Renal cortical epithelial cell (primary cell): ENCODE measurements at regions not wholly inside any gene's neighbourhood (a gene's known extent, or its start where the extent isn't known, plus 50 kb on each side); places are given as distances from the start of the nearest gene placed in this dataset.

Experiments used
- DNase-seq: peaks from one replicate; pipeline ENCODE4 v3.0.0-alpha.2; 2011; ENCODE audit warnings: low read depth

GRCh38 chr6:99073223-99073622 lies 125.5 kb upstream of the FBXL4 start:
- no peak for DNase-seq

- DNase-seq = no peak
Measured at GRCh38 chr6:99066044-99066443, 118.3 kb upstream of the FBXL4 start.

GRCh38 chr6:99064834-99065233 lies 117.1 kb upstream of the FBXL4 start:
- no peak for DNase-seq

GRCh38 chr6:99036672-99037071 lies 88.9 kb upstream of the FBXL4 start:
- no peak for DNase-seq

GRCh38 chr6:99032396-99032795 lies 84.7 kb upstream of the FBXL4 start:
- no peak for DNase-seq

GRCh38 chr6:99031957-99032356 lies 84.2 kb upstream of the FBXL4 start:
- no peak for DNase-seq

- no peak for DNase-seq
Measured at GRCh38 chr6:99030915-99031314, 83.2 kb upstream of the FBXL4 start.

- peak; percentile 35 for DNase-seq
Measured at GRCh38 chr6:99026135-99026534, 78.4 kb upstream of the FBXL4 start.

- DNase-seq = no peak
Measured at GRCh38 chr6:99024089-99024488, 76.3 kb upstream of the FBXL4 start.

- no peak for DNase-seq
Measured at GRCh38 chr6:99022039-99022609, 74.4 kb upstream of the FBXL4 start.

- peak; percentile 76 for DNase-seq
Measured at GRCh38 chr6:99019381-99019780, 71.6 kb upstream of the FBXL4 start.

GRCh38 chr6:99017150-99017549 lies 69.4 kb upstream of the FBXL4 start:
- no peak for DNase-seq

GRCh38 chr6:99016355-99016754 lies 68.6 kb upstream of the FBXL4 start:
- peak; percentile 98 for DNase-seq

- peak; percentile 43 for DNase-seq
Measured at GRCh38 chr6:99014061-99014460, 66.3 kb upstream of the FBXL4 start.

- peak; percentile 34 for DNase-seq
Measured at GRCh38 chr6:99013661-99014060, 65.9 kb upstream of the FBXL4 start.

- peak; percentile 99 for DNase-seq
Measured at GRCh38 chr6:99013145-99013544, 65.4 kb upstream of the FBXL4 start.

- DNase-seq = peak; percentile 62
Measured at GRCh38 chr6:99011151-99011550, 63.4 kb upstream of the FBXL4 start.

- DNase-seq = peak; percentile 65
Measured at GRCh38 chr6:99002831-99003230, 55.1 kb upstream of the FBXL4 start.

GRCh38 chr6:98998103-98998502 lies 50.4 kb upstream of the FBXL4 start:
- no peak for DNase-seq
